ENCODE measurements at regions not wholly inside any gene's neighbourhood (a gene's known extent, or its start where the extent isn't known, plus 50 kb on each side); places are given as distances from the start of the nearest gene placed in this dataset.

GRCh38 chr18:27632706-27633105 lies 447.6 kb upstream of the CHST9 start:
- Mint-ChIP-seq H3K4me3 (no peak overlapping the region), H3K9me3 (no peaks in the 10 kb centered on the region), H3K27ac (no peak overlapping the region), H3K36me3 (ENCODE audit: low read depth) (no peaks in the 10 kb centered on the region), H3K4me1 (ENCODE audit: low read depth) (no peaks in the 10 kb centered on the region), H3K27me3 (ENCODE audit: insufficient read depth) (peaks cover 26% of the 10 kb centered on the region)
- DNase-seq, result no peak
- TF ChIP-seq, protein P1, sequence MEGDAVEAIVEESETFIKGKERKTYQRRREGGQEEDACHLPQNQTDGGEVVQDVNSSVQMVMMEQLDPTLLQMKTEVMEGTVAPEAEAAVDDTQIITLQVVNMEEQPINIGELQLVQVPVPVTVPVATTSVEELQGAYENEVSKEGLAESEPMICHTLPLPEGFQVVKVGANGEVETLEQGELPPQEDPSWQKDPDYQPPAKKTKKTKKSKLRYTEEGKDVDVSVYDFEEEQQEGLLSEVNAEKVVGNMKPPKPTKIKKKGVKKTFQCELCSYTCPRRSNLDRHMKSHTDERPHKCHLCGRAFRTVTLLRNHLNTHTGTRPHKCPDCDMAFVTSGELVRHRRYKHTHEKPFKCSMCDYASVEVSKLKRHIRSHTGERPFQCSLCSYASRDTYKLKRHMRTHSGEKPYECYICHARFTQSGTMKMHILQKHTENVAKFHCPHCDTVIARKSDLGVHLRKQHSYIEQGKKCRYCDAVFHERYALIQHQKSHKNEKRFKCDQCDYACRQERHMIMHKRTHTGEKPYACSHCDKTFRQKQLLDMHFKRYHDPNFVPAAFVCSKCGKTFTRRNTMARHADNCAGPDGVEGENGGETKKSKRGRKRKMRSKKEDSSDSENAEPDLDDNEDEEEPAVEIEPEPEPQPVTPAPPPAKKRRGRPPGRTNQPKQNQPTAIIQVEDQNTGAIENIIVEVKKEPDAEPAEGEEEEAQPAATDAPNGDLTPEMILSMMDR (IDR thresholded peaks at IDR 0.05), result no peak

- no peak for DNase-seq
- peaks cover 12% of the 10 kb centered on the region for H3K27me3 Mint-ChIP-seq (ENCODE audit: insufficient read depth)
- H3K36me3 Mint-ChIP-seq (ENCODE audit: low read depth), result no peaks in the 10 kb centered on the region
- H3K4me1 Mint-ChIP-seq (ENCODE audit: low read depth), result no peaks in the 10 kb centered on the region
- no peak overlapping the region for H3K4me3 Mint-ChIP-seq
- no peak overlapping the region for H3K27ac Mint-ChIP-seq
- no peaks in the 10 kb centered on the region for H3K9me3 Mint-ChIP-seq
- TF ChIP-seq, protein P1 (IDR thresholded peaks at IDR 0.05), result no peak
These were observed 442.8 kb upstream of the CHST9 start for GRCh38 chr18:27627927-27628326.

DNA sequence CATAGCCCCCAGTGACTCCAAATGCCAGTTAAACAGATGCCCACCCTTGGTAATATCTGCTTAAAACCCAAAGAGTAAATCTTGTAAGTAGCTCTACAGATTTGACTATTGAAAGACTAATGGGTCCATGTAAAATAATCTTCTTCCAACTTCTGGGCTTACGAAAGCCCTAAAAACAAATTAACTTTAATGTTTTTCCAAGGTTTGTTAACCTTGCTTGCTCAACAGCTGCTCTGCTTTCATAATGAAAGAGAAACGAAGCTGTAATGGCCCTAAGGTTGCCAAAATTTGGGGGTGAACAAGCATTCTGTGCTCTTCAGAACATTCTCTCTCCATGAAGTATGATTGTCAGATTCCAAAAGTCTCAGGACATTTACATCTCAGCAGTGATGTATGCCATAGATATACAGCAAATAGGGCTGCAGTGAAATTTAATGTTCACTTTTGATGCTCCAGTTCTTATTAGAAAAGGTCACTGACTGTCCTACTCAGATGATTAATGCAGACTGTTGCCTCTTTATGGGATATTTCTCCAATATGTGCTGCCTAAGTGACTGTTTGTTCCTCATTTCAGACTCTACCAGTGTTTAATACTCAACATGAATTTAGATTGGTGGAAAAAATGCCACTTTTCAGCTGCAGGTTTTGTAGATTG lies 436.3 kb upstream of the CHST9 start:
- TF ChIP-seq, protein P1 (IDR thresholded peaks at IDR 0.05), result no peak
- Mint-ChIP-seq H3K36me3 (ENCODE audit: low read depth) (no peaks in the 10 kb centered on the region), H3K27ac (no peak overlapping the region), H3K9me3 (no peaks in the 10 kb centered on the region), H3K27me3 (ENCODE audit: insufficient read depth) (peaks cover 5% of the 10 kb centered on the region), H3K4me3 (no peak overlapping the region), H3K4me1 (ENCODE audit: low read depth) (no peaks in the 10 kb centered on the region)
- no peak for DNase-seq

DNA sequence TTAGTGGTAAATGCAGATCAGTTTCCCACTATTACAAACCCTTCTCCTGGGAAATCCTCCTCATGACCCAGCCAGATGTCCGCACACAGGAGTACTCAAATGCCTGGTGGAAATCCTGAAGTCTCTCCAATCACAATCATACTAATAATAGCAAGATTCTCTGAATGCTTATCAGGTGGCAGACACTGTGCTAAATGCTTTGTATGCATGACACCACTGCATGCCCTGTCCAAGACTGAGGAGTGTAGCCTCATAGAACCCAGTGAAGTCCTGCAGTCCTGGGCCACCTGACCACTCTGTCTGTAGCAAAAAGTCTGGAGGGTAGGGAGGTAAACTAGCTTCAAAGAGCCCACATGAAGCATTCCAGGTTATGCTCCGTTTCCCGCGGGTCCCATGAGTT lies 434.8 kb upstream of the CHST9 start:
- TF ChIP-seq, protein P1 (IDR thresholded peaks at IDR 0.05), result no peak
- no peaks in the 10 kb centered on the region for H3K9me3 Mint-ChIP-seq
- no peaks in the 10 kb centered on the region for H3K4me1 Mint-ChIP-seq (ENCODE audit: low read depth)

DNA sequence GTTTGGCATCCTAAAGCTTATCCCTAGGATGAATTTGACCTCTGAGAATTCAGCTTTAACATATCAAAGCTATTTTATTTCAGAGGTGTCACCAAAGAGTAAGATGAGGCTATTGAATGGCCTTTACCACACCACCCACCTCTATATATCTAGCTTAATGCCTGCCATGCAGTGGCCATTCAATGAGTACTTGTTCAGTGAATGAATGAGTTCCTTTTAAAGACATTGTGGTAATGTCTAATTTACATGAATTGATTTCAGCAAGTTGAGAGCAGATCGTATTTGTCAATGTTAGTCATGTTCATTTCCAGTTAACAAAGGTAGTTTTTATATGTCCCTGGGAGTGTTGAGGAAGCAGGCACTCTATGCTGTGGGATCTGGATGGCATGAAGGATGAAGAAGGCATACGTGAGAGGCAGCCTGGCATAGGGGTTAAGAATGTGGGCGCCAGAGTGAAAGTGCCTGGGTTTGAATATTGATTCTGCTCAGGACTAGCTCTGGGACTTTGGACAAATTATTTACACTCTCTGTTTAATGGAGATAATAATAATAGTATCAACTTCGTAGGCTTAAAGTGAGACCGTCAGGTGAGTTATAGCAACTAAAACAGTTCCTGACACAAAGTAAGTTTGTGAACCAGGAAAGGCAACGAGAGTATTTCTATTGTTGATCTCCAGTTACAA lies 434.1 kb upstream of the CHST9 start:
- Mint-ChIP-seq H3K27me3 (ENCODE audit: insufficient read depth) (peaks cover 7% of the 10 kb centered on the region), H3K4me3 (no peak overlapping the region), H3K27ac (no peak overlapping the region), H3K36me3 (ENCODE audit: low read depth) (no peaks in the 10 kb centered on the region), H3K9me3 (no peaks in the 10 kb centered on the region), H3K4me1 (ENCODE audit: low read depth) (no peaks in the 10 kb centered on the region)
- TF ChIP-seq, protein P1 (IDR thresholded peaks at IDR 0.05), result no peak
- DNase-seq, result no peak

More for the DNA sequence above, 434.8 kb upstream of the CHST9 start:
- Mint-ChIP-seq H3K27ac (no peak overlapping the region), H3K4me3 (no peak overlapping the region), H3K27me3 (ENCODE audit: insufficient read depth) (peaks cover 7% of the 10 kb centered on the region), H3K36me3 (ENCODE audit: low read depth) (no peaks in the 10 kb centered on the region)
- DNase-seq, result no peak
